ENCODE measurements at regions not wholly inside any gene's neighbourhood (a gene's known extent, or its start where the extent isn't known, plus 50 kb on each side); places are given as distances from the start of the nearest gene placed in this dataset.

DNA sequence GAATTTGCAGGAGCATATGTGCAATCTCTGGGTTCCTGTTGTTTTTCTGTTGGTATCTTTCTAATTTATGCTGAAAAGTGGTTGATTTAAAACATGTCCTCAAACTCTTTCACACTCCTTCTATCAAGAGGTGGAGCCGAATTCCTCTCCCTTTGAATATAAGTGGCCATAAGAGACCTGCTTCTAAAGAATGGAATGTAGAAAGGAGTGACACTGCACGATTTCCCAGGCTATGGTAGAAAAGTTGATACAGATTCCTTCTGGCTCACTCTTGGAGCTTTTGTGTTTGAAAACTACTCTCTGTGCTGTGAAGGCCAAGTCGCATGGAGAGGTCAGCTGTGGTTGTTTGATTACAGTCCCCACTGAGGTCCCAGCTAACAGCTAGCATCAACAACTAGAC lies 613.2 kb downstream of the ETNK1 start:
- TF ChIP-seq POLR2AphosphoS5 (IDR thresholded peaks at IDR 0.05; ENCODE audit: low read depth, low read length), result no peak
- no peak for TF ChIP-seq TAF1 (IDR thresholded peaks at IDR 0.05; ENCODE audit: low read depth, low read length)
- TF ChIP-seq POLR2A (IDR thresholded peaks at IDR 0.05; ENCODE audit: low read depth, low read length), result no peak
